ENCODE measurements at regions not wholly inside any gene's neighbourhood (a gene's known extent, or its start where the extent isn't known, plus 50 kb on each side); places are given as distances from the start of the nearest gene placed in this dataset.

DNA sequence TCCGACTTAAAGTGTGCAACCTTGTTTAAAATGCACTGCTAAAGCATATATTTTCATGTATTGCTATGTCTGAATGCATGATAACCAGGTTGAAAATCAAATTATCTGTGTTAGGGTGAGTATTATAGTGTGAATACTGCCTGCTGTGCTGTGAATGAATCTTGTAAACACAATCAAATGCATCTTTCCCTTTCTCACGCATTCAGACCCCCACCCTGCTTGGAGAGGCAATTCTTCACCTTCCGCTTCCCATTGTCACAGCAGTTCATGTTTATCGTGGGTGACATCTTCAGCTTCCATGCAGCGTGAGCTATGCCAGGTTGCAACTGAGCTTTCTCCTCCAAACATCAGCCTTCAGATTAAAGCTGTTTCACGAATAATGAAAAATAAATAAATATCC is 418.0 kb downstream of the MEIS1 start:
- H3K27me3 ChIP-seq (ENCODE audit: low read length) = no peaks in the 10 kb centered on the region
- H4K20me1 ChIP-seq (ENCODE audit: insufficient read depth, low read depth, low read length) = no peaks in the 10 kb centered on the region
- H3K4me3 ChIP-seq (ENCODE audit: low read length) = no peak overlapping the region
- no peak overlapping the region for H2AFZ ChIP-seq (ENCODE audit: low read length)
- H3K4me1 ChIP-seq (ENCODE audit: low read length) = no peaks in the 10 kb centered on the region
- H3K4me2 ChIP-seq (ENCODE audit: low read depth, low read length, poor library complexity, severe bottlenecking) = no peak overlapping the region
- no peaks in the 10 kb centered on the region for H3K79me2 ChIP-seq (ENCODE audit: low read length)
- H3K9ac ChIP-seq (ENCODE audit: low read length) = no peak overlapping the region
- no peaks in the 10 kb centered on the region for H3K9me2 ChIP-seq (replicated peaks; ENCODE audit: insufficient read depth, low read length)
- DNase-seq = no peak
- H3K36me3 ChIP-seq (ENCODE audit: insufficient read depth, low read length) = no peaks in the 10 kb centered on the region
- H3K27ac ChIP-seq (ENCODE audit: low read length) = no peak overlapping the region
- H3K9me3 ChIP-seq (ENCODE audit: low read length) = no peaks in the 10 kb centered on the region

DNA sequence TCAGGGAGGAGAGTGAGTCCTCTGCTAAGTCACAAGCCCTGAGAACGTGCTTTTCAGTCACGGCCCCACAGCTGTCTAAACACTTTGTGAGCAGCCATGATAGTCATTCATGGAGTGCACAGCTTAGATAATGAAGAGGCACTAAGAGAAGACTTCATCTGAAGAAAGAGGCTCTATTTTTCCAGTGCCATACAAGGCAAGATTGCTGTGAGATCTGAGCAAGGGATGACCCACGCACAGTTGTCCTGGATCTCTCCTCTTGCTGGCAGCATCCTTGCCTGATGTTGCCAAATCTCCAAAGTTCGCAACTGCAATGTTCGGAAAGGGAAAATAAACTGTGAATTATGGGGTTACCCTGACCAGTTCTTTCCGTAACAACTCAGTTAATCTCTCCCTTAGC is 418.7 kb downstream of the MEIS1 start:
- H3K4me1 ChIP-seq (ENCODE audit: low read length) = no peaks in the 10 kb centered on the region
- H3K27me3 ChIP-seq (ENCODE audit: low read length) = no peaks in the 10 kb centered on the region
- H4K20me1 ChIP-seq (ENCODE audit: insufficient read depth, low read depth, low read length) = no peaks in the 10 kb centered on the region
- H2AFZ ChIP-seq (ENCODE audit: low read length) = no peak overlapping the region
- H3K9ac ChIP-seq (ENCODE audit: low read length) = no peak overlapping the region
- H3K27ac ChIP-seq (ENCODE audit: low read length) = no peak overlapping the region
- H3K9me3 ChIP-seq (ENCODE audit: low read length) = no peaks in the 10 kb centered on the region
- H3K4me3 ChIP-seq (ENCODE audit: low read length) = no peak overlapping the region
- no peaks in the 10 kb centered on the region for H3K79me2 ChIP-seq (ENCODE audit: low read length)
- no peak for DNase-seq
- no peaks in the 10 kb centered on the region for H3K36me3 ChIP-seq (ENCODE audit: insufficient read depth, low read length)
- no peaks in the 10 kb centered on the region for H3K9me2 ChIP-seq (replicated peaks; ENCODE audit: insufficient read depth, low read length)
- no peak overlapping the region for H3K4me2 ChIP-seq (ENCODE audit: low read depth, low read length, poor library complexity, severe bottlenecking)

DNA sequence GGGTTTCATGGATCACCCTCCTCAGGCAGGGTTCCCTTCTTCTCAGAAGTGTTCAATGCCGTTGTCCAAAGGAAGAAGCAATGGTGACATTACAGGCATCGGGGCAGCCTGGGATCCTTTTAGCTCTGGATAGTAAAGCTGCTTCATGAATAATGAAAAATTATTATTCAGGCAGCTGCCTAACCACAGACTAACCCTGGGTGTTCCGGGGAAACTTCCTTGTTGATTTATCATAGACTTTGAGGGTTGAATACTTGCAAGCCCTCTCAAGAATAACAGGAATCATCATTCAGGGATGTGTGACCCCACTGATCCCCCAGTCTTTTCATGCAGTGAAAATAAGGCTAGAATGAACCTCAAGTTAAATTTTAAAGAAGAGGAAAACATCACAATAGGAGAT is 419.4 kb downstream of the MEIS1 start:
- no peaks in the 10 kb centered on the region for H3K9me2 ChIP-seq (replicated peaks; ENCODE audit: insufficient read depth, low read length)
- H3K4me3 ChIP-seq (ENCODE audit: low read length) = no peak overlapping the region
- no peaks in the 10 kb centered on the region for H3K4me1 ChIP-seq (ENCODE audit: low read length)
- H3K9ac ChIP-seq (ENCODE audit: low read length) = no peak overlapping the region
- no peak overlapping the region for H2AFZ ChIP-seq (ENCODE audit: low read length)
- H3K27ac ChIP-seq (ENCODE audit: low read length) = no peak overlapping the region
- H4K20me1 ChIP-seq (ENCODE audit: insufficient read depth, low read depth, low read length) = no peaks in the 10 kb centered on the region
- H3K79me2 ChIP-seq (ENCODE audit: low read length) = no peaks in the 10 kb centered on the region
- H3K36me3 ChIP-seq (ENCODE audit: insufficient read depth, low read length) = no peaks in the 10 kb centered on the region
- DNase-seq = no peak
- no peaks in the 10 kb centered on the region for H3K27me3 ChIP-seq (ENCODE audit: low read length)
- H3K9me3 ChIP-seq (ENCODE audit: low read length) = no peaks in the 10 kb centered on the region
- H3K4me2 ChIP-seq (ENCODE audit: low read depth, low read length, poor library complexity, severe bottlenecking) = no peak overlapping the region

DNA sequence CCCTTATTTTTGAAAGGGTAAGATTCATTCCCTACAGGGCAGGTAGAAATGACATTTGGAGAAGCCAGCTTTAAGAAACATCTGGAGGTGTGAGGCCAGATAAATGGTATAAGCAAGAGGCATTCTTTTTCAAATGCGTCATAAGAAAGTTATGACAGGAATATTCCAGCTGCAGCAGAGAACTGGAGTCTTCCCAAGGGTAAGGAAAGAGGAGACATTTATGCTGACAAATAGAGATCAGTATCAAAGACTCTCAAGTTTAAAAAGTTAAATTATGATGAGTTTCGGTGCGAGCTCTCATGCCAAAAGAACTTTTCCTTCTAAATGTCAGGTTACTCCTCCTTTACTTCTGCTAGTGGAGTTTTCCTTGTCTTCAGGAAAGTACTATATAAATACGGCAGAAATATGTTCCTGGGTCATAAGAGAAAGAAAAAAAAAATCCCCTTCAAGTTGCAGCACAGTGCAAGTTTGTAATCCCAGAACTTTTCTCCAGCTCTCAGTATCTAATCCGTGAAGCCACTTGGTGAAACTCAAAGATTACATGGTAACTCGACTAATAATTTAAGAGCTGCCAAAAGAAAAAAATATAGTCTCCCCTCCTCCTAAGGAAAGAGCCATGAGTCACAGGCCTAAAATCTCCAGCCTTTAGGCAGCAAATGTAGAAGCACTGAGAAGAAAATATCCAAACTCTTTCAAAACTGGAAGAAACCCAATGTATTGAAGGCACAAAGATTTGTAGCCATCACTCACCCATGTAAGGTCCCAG is 428.1 kb downstream of the MEIS1 start:
- H4K20me1 ChIP-seq (ENCODE audit: insufficient read depth, low read depth, low read length) = no peaks in the 10 kb centered on the region
- no peak overlapping the region for H2AFZ ChIP-seq (ENCODE audit: low read length)
- no peak overlapping the region for H3K4me3 ChIP-seq (ENCODE audit: low read length)
- DNase-seq = no peak
- no peaks in the 10 kb centered on the region for H3K36me3 ChIP-seq (ENCODE audit: insufficient read depth, low read length)
- no peaks in the 10 kb centered on the region for H3K9me3 ChIP-seq (ENCODE audit: low read length)
- no peaks in the 10 kb centered on the region for H3K9me2 ChIP-seq (replicated peaks; ENCODE audit: insufficient read depth, low read length)
- no peaks in the 10 kb centered on the region for H3K27me3 ChIP-seq (ENCODE audit: low read length)
- H3K4me1 ChIP-seq (ENCODE audit: low read length) = no peaks in the 10 kb centered on the region
- H3K9ac ChIP-seq (ENCODE audit: low read length) = no peak overlapping the region
- no peaks in the 10 kb centered on the region for H3K79me2 ChIP-seq (ENCODE audit: low read length)
- no peak overlapping the region for H3K27ac ChIP-seq (ENCODE audit: low read length)
- no peak overlapping the region for H3K4me2 ChIP-seq (ENCODE audit: low read depth, low read length, poor library complexity, severe bottlenecking)

DNA sequence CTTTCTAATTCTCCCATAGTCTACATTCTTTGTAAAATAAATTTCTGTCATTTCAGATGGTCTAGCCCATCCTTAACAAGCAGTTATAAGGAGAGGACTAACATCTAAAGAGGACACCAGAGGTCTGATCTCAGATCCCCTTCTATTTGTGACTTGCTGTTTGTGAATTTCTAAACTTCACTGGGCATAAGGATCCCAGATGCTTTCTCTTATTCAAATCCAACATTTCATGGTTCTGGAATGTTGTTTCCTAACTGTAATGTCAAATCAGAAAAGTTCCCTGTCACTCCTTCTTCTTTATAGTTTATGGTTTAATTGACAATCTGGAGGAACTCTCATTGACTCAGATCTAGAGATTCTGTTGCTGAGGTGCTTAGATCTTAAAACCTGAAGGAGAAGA is 430.2 kb downstream of the MEIS1 start:
- H3K9ac ChIP-seq (ENCODE audit: low read length) = no peak overlapping the region
- no peaks in the 10 kb centered on the region for H3K27me3 ChIP-seq (ENCODE audit: low read length)
- no peaks in the 10 kb centered on the region for H3K36me3 ChIP-seq (ENCODE audit: insufficient read depth, low read length)
- H3K4me2 ChIP-seq (ENCODE audit: low read depth, low read length, poor library complexity, severe bottlenecking) = no peak overlapping the region
- H3K9me2 ChIP-seq (replicated peaks; ENCODE audit: insufficient read depth, low read length) = no peaks in the 10 kb centered on the region
- H3K4me1 ChIP-seq (ENCODE audit: low read length) = no peaks in the 10 kb centered on the region
- H3K4me3 ChIP-seq (ENCODE audit: low read length) = no peak overlapping the region
- no peaks in the 10 kb centered on the region for H4K20me1 ChIP-seq (ENCODE audit: insufficient read depth, low read depth, low read length)
- H3K27ac ChIP-seq (ENCODE audit: low read length) = no peak overlapping the region
- H3K79me2 ChIP-seq (ENCODE audit: low read length) = no peaks in the 10 kb centered on the region
- no peak overlapping the region for H2AFZ ChIP-seq (ENCODE audit: low read length)
- H3K9me3 ChIP-seq (ENCODE audit: low read length) = no peaks in the 10 kb centered on the region
- DNase-seq = no peak

DNA sequence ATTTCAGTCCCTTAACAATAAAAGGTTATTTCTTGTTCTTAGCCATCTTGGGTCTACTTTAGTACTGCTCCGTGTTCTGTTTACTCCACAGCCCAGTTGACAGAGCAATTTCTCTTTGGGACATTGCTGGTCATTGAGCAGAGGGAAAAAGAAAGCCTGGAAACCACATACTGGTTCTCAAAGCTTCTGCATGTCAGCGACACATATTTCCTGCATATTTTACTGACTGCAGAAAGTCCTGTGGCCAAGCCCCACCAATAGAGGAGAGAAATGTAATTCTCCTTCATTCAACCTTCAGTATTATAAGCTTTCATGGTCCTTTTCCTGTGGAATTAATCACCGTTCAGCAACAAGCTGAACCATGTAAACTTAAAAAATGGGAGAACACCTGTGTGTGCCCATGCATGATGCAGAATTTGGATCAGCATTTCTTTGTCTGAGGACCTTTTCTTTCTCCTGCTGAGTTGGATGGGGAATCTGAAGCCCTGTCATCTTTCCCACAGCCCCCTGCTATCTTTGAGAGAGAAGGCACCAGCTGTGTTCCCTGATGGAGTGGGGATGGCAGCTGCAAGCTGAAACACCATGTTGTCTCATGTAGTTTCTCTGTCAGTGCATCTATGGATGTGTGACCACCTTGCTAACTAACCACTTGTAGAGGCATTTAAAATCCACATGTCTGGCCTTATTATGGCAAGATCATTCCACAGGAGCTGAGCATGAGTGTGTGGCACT is 431.6 kb downstream of the MEIS1 start:
- no peak overlapping the region for H3K9ac ChIP-seq (ENCODE audit: low read length)
- H3K27me3 ChIP-seq (ENCODE audit: low read length) = no peaks in the 10 kb centered on the region

DNA sequence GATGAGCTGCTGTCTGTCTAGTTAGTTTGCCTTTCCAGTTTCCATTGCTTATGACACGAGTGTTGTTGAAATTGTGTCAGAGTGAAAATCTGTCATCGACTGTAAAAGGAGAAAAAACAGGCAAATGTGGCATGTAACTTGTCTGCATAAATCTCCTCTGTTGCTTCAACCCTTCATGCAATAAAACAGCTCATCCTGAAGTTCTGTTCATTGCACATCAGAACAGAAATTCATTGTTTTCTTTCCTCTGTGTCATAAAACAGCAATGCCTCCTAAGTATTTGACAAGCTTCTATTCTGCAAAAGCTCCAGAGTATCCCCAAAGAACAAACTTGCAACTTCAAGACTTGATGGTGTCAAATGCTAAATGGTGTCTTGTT is 432.1 kb downstream of the MEIS1 start:
- DNase-seq = no peak
- Histone ChIP-seq H3K36me3 (ENCODE audit: insufficient read depth, low read length) (no peaks in the 10 kb centered on the region), H3K9ac (ENCODE audit: low read length) (no peak overlapping the region), H3K9me3 (ENCODE audit: low read length) (no peaks in the 10 kb centered on the region), H2AFZ (ENCODE audit: low read length) (no peak overlapping the region), H3K4me1 (ENCODE audit: low read length) (no peaks in the 10 kb centered on the region), H3K4me3 (ENCODE audit: low read length) (no peak overlapping the region), H3K27ac (ENCODE audit: low read length) (no peak overlapping the region), H3K4me2 (ENCODE audit: low read depth, low read length, poor library complexity, severe bottlenecking) (no peak overlapping the region), H4K20me1 (ENCODE audit: insufficient read depth, low read depth, low read length) (no peaks in the 10 kb centered on the region), H3K79me2 (ENCODE audit: low read length) (no peaks in the 10 kb centered on the region), H3K9me2 (replicated peaks; ENCODE audit: insufficient read depth, low read length) (no peaks in the 10 kb centered on the region), H3K27me3 (ENCODE audit: low read length) (no peaks in the 10 kb centered on the region)

More for the DNA sequence above, 431.6 kb downstream of the MEIS1 start:
- no peaks in the 10 kb centered on the region for H3K4me1 ChIP-seq (ENCODE audit: low read length)
- no peak overlapping the region for H3K4me3 ChIP-seq (ENCODE audit: low read length)
- H3K9me2 ChIP-seq (replicated peaks; ENCODE audit: insufficient read depth, low read length) = no peaks in the 10 kb centered on the region
- no peak for DNase-seq
- no peak overlapping the region for H2AFZ ChIP-seq (ENCODE audit: low read length)
- no peak overlapping the region for H3K27ac ChIP-seq (ENCODE audit: low read length)
- no peaks in the 10 kb centered on the region for H3K36me3 ChIP-seq (ENCODE audit: insufficient read depth, low read length)
- H3K79me2 ChIP-seq (ENCODE audit: low read length) = no peaks in the 10 kb centered on the region
- no peak overlapping the region for H3K4me2 ChIP-seq (ENCODE audit: low read depth, low read length, poor library complexity, severe bottlenecking)
- H4K20me1 ChIP-seq (ENCODE audit: insufficient read depth, low read depth, low read length) = no peaks in the 10 kb centered on the region
- H3K9me3 ChIP-seq (ENCODE audit: low read length) = no peaks in the 10 kb centered on the region

DNA sequence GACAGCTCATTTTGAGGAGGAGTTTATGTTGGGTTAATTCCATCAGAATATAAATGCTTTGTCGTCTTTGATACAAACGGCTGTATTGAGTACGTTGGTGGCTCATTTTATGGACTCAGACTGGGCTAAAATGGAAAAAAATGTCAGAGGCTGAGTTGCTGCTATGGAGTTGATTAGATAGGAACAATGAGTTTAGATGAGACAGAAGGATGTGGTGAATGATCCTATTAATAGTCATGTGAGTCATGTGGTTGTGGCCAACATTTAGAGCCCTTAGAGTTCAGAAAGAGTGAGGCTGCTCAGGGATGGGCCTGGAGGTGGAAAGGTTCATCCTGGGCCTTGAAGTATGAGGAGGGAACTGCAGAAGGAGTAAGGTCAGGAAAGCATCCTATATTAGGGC is 434.2 kb downstream of the MEIS1 start:
- no peak overlapping the region for H3K4me2 ChIP-seq (ENCODE audit: low read depth, low read length, poor library complexity, severe bottlenecking)
- DNase-seq = no peak
- H2AFZ ChIP-seq (ENCODE audit: low read length) = no peak overlapping the region
- no peaks in the 10 kb centered on the region for H3K27me3 ChIP-seq (ENCODE audit: low read length)
- H3K4me3 ChIP-seq (ENCODE audit: low read length) = no peak overlapping the region
- H3K27ac ChIP-seq (ENCODE audit: low read length) = no peak overlapping the region
- H3K4me1 ChIP-seq (ENCODE audit: low read length) = no peaks in the 10 kb centered on the region
- no peaks in the 10 kb centered on the region for H4K20me1 ChIP-seq (ENCODE audit: insufficient read depth, low read depth, low read length)
- H3K9me3 ChIP-seq (ENCODE audit: low read length) = no peaks in the 10 kb centered on the region
- H3K79me2 ChIP-seq (ENCODE audit: low read length) = no peaks in the 10 kb centered on the region
- H3K9ac ChIP-seq (ENCODE audit: low read length) = no peak overlapping the region
- H3K36me3 ChIP-seq (ENCODE audit: insufficient read depth, low read length) = no peaks in the 10 kb centered on the region
- H3K9me2 ChIP-seq (replicated peaks; ENCODE audit: insufficient read depth, low read length) = no peaks in the 10 kb centered on the region

Measured in Karpas-422 (cell line).